ENCODE measurements at regions not wholly inside any gene's neighbourhood (a gene's known extent, or its start where the extent isn't known, plus 50 kb on each side); places are given as distances from the start of the nearest gene placed in this dataset.

DNA sequence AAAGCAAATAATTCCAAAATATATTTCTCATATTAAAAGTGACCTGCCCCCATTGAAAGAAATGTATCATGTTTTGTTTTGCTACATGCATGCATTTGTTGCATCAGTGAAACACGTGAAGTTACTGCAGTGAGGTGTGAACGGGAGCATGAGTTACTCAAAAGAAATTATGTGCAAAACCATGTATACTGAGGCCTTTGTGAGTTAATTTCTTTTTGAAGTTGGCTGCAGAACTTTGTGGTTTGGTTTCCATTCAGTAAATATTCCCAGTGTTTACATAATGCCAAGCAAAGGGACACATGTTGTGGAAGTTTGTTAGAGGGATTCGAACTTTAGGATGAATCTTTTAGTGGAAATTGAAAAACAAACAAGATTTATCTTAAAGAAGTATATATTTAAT lies 619.4 kb upstream of the ADAMTS5 start:
- TF ChIP-seq, protein P1, sequence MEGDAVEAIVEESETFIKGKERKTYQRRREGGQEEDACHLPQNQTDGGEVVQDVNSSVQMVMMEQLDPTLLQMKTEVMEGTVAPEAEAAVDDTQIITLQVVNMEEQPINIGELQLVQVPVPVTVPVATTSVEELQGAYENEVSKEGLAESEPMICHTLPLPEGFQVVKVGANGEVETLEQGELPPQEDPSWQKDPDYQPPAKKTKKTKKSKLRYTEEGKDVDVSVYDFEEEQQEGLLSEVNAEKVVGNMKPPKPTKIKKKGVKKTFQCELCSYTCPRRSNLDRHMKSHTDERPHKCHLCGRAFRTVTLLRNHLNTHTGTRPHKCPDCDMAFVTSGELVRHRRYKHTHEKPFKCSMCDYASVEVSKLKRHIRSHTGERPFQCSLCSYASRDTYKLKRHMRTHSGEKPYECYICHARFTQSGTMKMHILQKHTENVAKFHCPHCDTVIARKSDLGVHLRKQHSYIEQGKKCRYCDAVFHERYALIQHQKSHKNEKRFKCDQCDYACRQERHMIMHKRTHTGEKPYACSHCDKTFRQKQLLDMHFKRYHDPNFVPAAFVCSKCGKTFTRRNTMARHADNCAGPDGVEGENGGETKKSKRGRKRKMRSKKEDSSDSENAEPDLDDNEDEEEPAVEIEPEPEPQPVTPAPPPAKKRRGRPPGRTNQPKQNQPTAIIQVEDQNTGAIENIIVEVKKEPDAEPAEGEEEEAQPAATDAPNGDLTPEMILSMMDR (conservative IDR thresholded peaks at IDR 0.05 in 1 of 2, IDR thresholded peaks at IDR 0.05 in 1 of 2; ENCODE audit: extremely low read depth in 1 of 2, insufficient read depth in 1 of 2, low read depth in 1 of 2, low read length in 2 of 2): no peak
- no peak for TF ChIP-seq EZH2 (IDR thresholded peaks at IDR 0.05; ENCODE audit: borderline replicate concordance, low read length)
